Body of pancreas (tissue), 4 donors: ENCODE measurements at regions not wholly inside any gene's neighbourhood (a gene's known extent, or its start where the extent isn't known, plus 50 kb on each side); places are given as distances from the start of the nearest gene placed in this dataset.

Experiments used
- ATAC-seq: fragments of 150-250 bp; one replicate; pipeline ENCODE4 v1.9.1; 2016
- DNase-seq, 4 donors: peaks; one replicate each; pipeline ENCODE4 v3.0.0-alpha.2; 2019
- H3K27ac ChIP-seq, 4 donors: fragments of 200-600 bp; sonication (generic); 1 replicate in 3 of 4; 2 replicates in 1 of 4; pipeline versions ENCODE4 v1.5.1 to v1.6.1; 2016 to 2019; ENCODE audit warnings: mild to moderate bottlenecking in 1 of 4, mixed read lengths in 1 of 4, moderate library complexity in 1 of 4
- H3K27me3 ChIP-seq, 2 donors: fragments of 200-600 bp; sonication (generic); one replicate each; pipeline ENCODE4 v1.6.0; 2016; ENCODE audit warnings: mild to moderate bottlenecking in 1 of 2
- H3K36me3 ChIP-seq, 2 donors: fragments of 200-600 bp; sonication (generic); replicated peaks in 1 of 2; 2 replicates each; pipeline ENCODE4 v1.5.1; 2016; ENCODE audit warnings: low read depth in 2 of 2; ENCODE audit not compliant: insufficient read depth in 1 of 2
- H3K4me1 ChIP-seq: fragments of 200-600 bp; sonication (generic); one replicate; pipeline ENCODE4 v1.6.0; 2016
- H3K4me3 ChIP-seq, 2 donors: fragments of 200-600 bp; sonication (generic); 1 replicate in 1 of 2; 2 replicates in 1 of 2; pipeline ENCODE4 v1.5.1; 2016 to 2019
- H3K9me3 ChIP-seq, 3 donors: fragments of 200-600 bp; sonication (generic); 1 replicate in 2 of 3; 2 replicates in 1 of 3; pipeline ENCODE4 v1.5.1; 2016
- POLR2A ChIP-seq, 3 donors: fragments of 450-650 bp; IDR thresholded peaks; one replicate each; pipeline ENCODE4 v1.6.1; 2016; ENCODE audit warnings: antibody characterized with exemption in 3 of 3, mild to moderate bottlenecking in 2 of 3
- WGBS, 2 donors: methylation state at CpG; one replicate each; pipeline ENCODE4 v1.1.5; 2017; 5-methylcytosine and 5-hydroxymethylcytosine counted together
- intact Hi-C: fragments of 100-400 bp; cut with DNase I; formaldehyde crosslinking; loops from one replicate; pipeline ENCODE4 v1.15.1; 2023
- TF ChIP-seq, protein P1 (sequence below), 7 experiments: fragments of 450-650 bp in 4 of 7; fragments of 200-600 bp in 3 of 7; sonication (generic) in 3 of 7; IDR thresholded peaks; one replicate each; pipeline ENCODE4 v1.5.1; 2016 to 2019; ENCODE audit warnings: antibody characterized with exemption in 7 of 7

DNA sequence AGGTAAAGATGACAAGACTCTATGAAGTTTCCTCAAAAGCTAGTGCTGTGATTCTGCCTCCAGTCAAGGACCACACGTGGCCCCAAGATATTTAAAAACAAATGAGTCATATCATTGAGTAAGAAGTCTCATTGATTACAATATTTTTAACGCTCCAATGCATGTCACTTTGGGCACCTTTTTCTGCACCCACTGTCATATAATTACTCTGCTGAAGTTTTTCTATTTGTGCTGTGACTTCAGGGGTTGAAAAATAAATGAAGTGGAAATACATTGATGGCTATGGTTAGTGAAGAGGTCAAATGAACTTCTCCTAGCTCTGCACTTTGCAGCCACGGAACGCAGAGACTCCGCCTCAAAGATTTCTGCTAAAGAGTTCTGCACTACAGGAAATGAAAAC, 344.3 kb upstream of the KYNU start:
- Histone ChIP-seq H3K27me3 (no peaks in the 10 kb centered on the region), H3K4me3 (no peak overlapping the region), H3K27ac (no peak overlapping the region), H3K4me1 (no peaks in the 10 kb centered on the region), H3K9me3 (no peaks in the 10 kb centered on the region), H3K36me3 (no peaks in the 10 kb centered on the region)
- DNase-seq, result no peak
- WGBS, 2 donors, result 58 to 67% methylated on average over 5 of the region's 5 CpGs
- TF ChIP-seq, protein P1, sequence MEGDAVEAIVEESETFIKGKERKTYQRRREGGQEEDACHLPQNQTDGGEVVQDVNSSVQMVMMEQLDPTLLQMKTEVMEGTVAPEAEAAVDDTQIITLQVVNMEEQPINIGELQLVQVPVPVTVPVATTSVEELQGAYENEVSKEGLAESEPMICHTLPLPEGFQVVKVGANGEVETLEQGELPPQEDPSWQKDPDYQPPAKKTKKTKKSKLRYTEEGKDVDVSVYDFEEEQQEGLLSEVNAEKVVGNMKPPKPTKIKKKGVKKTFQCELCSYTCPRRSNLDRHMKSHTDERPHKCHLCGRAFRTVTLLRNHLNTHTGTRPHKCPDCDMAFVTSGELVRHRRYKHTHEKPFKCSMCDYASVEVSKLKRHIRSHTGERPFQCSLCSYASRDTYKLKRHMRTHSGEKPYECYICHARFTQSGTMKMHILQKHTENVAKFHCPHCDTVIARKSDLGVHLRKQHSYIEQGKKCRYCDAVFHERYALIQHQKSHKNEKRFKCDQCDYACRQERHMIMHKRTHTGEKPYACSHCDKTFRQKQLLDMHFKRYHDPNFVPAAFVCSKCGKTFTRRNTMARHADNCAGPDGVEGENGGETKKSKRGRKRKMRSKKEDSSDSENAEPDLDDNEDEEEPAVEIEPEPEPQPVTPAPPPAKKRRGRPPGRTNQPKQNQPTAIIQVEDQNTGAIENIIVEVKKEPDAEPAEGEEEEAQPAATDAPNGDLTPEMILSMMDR (IDR thresholded peaks at IDR 0.05), result no peak
- no peak for TF ChIP-seq POLR2A (IDR thresholded peaks at IDR 0.05)
- ATAC-seq, result no peak
- intact Hi-C loops, result no loop called here

DNA sequence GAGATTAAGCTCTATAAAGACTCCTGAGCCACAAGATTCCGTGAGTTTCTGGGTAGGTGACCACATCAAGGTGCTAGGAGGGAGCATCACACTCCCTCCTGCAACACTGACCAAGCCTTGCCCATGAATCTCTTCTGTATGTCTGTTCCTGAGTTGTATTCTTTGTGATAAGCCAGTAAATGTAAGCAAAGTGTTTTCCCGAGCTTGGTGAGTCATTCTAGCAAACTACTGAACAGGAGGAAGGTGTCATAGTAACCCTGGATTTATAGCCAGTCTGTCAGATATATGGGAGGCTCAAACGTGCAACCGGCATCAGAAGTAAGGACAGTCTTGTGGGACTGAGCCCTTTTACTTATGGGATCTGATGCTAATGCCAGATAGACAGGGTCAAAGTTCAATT, 346.1 kb upstream of the KYNU start:
- H3K27ac ChIP-seq, result no peak overlapping the region
- intact Hi-C loops, result no loop called here
- H3K4me1 ChIP-seq, result no peaks in the 10 kb centered on the region
- ATAC-seq (no peak), DNase-seq (no peak)
- TF ChIP-seq, protein P1 (IDR thresholded peaks at IDR 0.05), result no peak
- TF ChIP-seq POLR2A (IDR thresholded peaks at IDR 0.05), result no peak
- H3K9me3 ChIP-seq, result no peaks in the 10 kb centered on the region
- H3K36me3 ChIP-seq, result no peaks in the 10 kb centered on the region
- no peak overlapping the region for H3K4me3 ChIP-seq
- WGBS, 2 donors, result 24 to 27% methylated on average over 4 of the region's 4 CpGs
- no peaks in the 10 kb centered on the region for H3K27me3 ChIP-seq

DNA sequence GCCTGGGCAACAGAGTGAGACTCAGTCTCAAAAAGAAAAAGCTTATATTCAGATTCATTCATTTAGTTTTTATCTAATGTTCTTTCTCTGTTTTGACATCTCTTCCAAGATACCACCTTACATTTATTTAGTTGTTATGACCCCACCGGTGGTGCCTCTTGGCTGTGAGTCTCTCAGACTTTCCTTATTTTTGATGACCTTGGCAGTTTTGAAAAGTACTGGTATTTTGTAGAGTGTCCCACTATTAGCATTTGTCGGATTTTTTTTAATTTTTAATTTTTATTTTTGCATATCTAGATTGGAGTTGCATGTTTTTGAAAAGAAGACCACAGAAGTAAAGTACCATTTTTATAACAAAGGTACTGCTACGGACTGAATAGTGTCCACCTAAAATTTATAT, 351.7 kb upstream of the KYNU start:
- no peaks in the 10 kb centered on the region for H3K9me3 ChIP-seq
- WGBS, 2 donors, result 63 to 77% methylated on average over 3 of the region's 3 CpGs
- H3K36me3 ChIP-seq, result no peaks in the 10 kb centered on the region
- no peaks in the 10 kb centered on the region for H3K4me1 ChIP-seq
- no peak for TF ChIP-seq POLR2A (IDR thresholded peaks at IDR 0.05)
- TF ChIP-seq, protein P1 (IDR thresholded peaks at IDR 0.05), result no peak
- ATAC-seq, result no peak
- no peaks in the 10 kb centered on the region for H3K27me3 ChIP-seq
- H3K4me3 ChIP-seq, result no peak overlapping the region
- intact Hi-C loops, result no loop called here
- no peak overlapping the region for H3K27ac ChIP-seq
- no peak for DNase-seq

DNA sequence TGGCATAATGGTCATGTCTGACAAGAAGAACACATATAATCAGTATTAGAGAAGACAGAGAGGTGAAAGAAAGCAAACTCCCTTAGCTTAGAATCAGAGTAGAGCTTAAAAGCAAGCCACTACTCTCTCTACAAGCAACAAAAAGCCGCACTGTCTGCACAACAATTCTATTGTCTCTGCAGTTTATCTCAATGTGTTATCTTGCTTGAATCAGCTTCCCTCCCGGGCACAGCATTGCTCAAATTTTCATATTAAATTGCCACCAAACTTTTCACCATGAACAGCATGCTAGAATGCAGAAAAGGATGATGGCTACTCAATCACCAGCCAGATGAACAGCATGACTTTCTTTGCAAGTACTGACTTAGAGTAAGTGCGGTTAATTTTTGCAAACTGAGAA, 356.0 kb upstream of the KYNU start:
- no peaks in the 10 kb centered on the region for H3K27me3 ChIP-seq
- H3K4me3 ChIP-seq, result no peak overlapping the region
- H3K36me3 ChIP-seq, result no peaks in the 10 kb centered on the region
- no peak overlapping the region for H3K27ac ChIP-seq
- TF ChIP-seq POLR2A (IDR thresholded peaks at IDR 0.05), result no peak
- TF ChIP-seq, protein P1 (IDR thresholded peaks at IDR 0.05), result no peak
- intact Hi-C loops, result no loop called here
- no peaks in the 10 kb centered on the region for H3K9me3 ChIP-seq
- no peak for DNase-seq
- no peaks in the 10 kb centered on the region for H3K4me1 ChIP-seq
- 52 to 55% methylated on average over 3 of the region's 3 CpGs for WGBS, 2 donors
- no peak for ATAC-seq

DNA sequence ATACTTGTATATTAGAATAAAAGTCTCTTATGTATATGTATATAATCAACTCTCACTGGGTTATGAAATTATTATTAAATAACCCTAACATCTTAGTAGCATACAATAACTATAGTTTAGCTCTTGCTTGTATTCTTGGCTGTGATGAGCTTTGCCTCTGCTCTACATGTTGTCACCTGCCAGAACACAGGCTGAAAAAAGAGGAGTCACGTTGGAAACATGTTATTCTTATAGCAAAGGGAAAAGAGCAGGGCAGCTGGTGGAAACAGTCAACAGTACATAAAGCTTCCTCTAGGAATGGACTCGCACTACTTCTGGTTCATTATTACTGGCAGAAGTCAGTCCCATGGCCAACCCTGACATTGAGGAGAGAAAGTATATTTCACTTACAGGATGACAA, 362.0 kb upstream of the KYNU start:
- intact Hi-C loops, result no loop called here
- DNase-seq (no peak), ATAC-seq (no peak)
- WGBS, 2 donors, result 51 to 77% methylated on average over 2 of the region's 2 CpGs
- H3K27ac ChIP-seq, result no peak overlapping the region
- H3K4me1 ChIP-seq, result no peaks in the 10 kb centered on the region
- no peak for TF ChIP-seq POLR2A (IDR thresholded peaks at IDR 0.05)
- TF ChIP-seq, protein P1 (IDR thresholded peaks at IDR 0.05), result no peak
- no peak overlapping the region for H3K4me3 ChIP-seq
- H3K9me3 ChIP-seq, result no peaks in the 10 kb centered on the region
- H3K36me3 ChIP-seq, result no peaks in the 10 kb centered on the region
- no peaks in the 10 kb centered on the region for H3K27me3 ChIP-seq
